DND-41 (cell line): ENCODE measurements at regions not wholly inside any gene's neighbourhood (a gene's known extent, or its start where the extent isn't known, plus 50 kb on each side); places are given as distances from the start of the nearest gene placed in this dataset.

Source experiments
- ATAC-seq: fragments of 200-7000 bp; cut with Tn5 transposase; 3 replicates; pipeline ENCODE4 v1.9.1; 2021; ENCODE audit warnings: low read depth; ENCODE audit not compliant: insufficient read depth
- DNase-seq: peaks from one replicate; pipeline ENCODE4 v3.0.0-alpha.2; 2020
- H2AFZ ChIP-seq: 2 replicates; pipeline ENCODE4 v1.6.0; 2012; ENCODE audit warnings: low read depth, low read length
- H3K27ac ChIP-seq: 2 replicates; pipeline ENCODE4 v1.5.1; 2012; ENCODE audit warnings: low read length, inconsistent platforms
- H3K27me3 ChIP-seq: fragments of 200-600 bp; sonication (generic); 2 replicates; pipeline ENCODE4 v1.6.0; 2012; ENCODE audit warnings: low read length, mild to moderate bottlenecking, inconsistent platforms; ENCODE audit not compliant: insufficient read depth, poor library complexity
- H3K36me3 ChIP-seq: 2 replicates; pipeline ENCODE4 v1.5.1; 2012; ENCODE audit warnings: low read length, inconsistent platforms; ENCODE audit not compliant: insufficient read depth
- H3K4me1 ChIP-seq: 2 replicates; pipeline ENCODE4 v1.5.1; 2012; ENCODE audit warnings: mild to moderate bottlenecking, low read length; ENCODE audit not compliant: insufficient read depth
- H3K4me2 ChIP-seq: 2 replicates; pipeline ENCODE4 v1.6.0; 2012; ENCODE audit warnings: mild to moderate bottlenecking, moderate library complexity, low read length, inconsistent platforms; ENCODE audit not compliant: insufficient read depth
- H3K4me3 ChIP-seq, 2 experiments: fragments of 200-600 bp in 1 of 2; shearing (Covaris generic) in 1 of 2; 2 replicates each; pipeline ENCODE4 v1.5.1; 2012 to 2016; ENCODE audit warnings: inconsistent platforms in 2 of 2, low read length in 2 of 2, mild to moderate bottlenecking in 2 of 2, low read depth in 1 of 2, moderate library complexity in 1 of 2
- H3K79me2 ChIP-seq: 2 replicates; pipeline ENCODE4 v1.6.0; 2012; ENCODE audit warnings: low read length, inconsistent platforms; ENCODE audit not compliant: insufficient read depth
- H3K9ac ChIP-seq: 2 replicates; pipeline ENCODE4 v1.6.0; 2012; ENCODE audit warnings: low read depth, mild to moderate bottlenecking, inconsistent platforms, low read length, moderate library complexity
- H3K9me3 ChIP-seq: 2 replicates; pipeline ENCODE4 v1.5.1; 2012; ENCODE audit warnings: low read length, moderate library complexity, mild to moderate bottlenecking, inconsistent platforms; ENCODE audit not compliant: insufficient read depth, severe bottlenecking
- H4K20me1 ChIP-seq: 2 replicates; pipeline ENCODE4 v1.6.0; 2012; ENCODE audit warnings: low read length; ENCODE audit not compliant: insufficient read depth
- CTCF ChIP-seq: IDR thresholded peaks from 2 replicates; pipeline ENCODE4 v1.5.1; 2012; ENCODE audit warnings: borderline replicate concordance, low read length, moderate library complexity, mild to moderate bottlenecking; ENCODE audit not compliant: poor library complexity, severe bottlenecking; ENCODE audit errors: extremely low read depth
- EZH2 ChIP-seq: IDR thresholded peaks from 3 replicates; pipeline ENCODE4 v1.6.1; 2012; ENCODE audit warnings: borderline replicate concordance, low read depth, mild to moderate bottlenecking, moderate library complexity, low read length, inconsistent platforms; ENCODE audit not compliant: severe bottlenecking

DNA sequence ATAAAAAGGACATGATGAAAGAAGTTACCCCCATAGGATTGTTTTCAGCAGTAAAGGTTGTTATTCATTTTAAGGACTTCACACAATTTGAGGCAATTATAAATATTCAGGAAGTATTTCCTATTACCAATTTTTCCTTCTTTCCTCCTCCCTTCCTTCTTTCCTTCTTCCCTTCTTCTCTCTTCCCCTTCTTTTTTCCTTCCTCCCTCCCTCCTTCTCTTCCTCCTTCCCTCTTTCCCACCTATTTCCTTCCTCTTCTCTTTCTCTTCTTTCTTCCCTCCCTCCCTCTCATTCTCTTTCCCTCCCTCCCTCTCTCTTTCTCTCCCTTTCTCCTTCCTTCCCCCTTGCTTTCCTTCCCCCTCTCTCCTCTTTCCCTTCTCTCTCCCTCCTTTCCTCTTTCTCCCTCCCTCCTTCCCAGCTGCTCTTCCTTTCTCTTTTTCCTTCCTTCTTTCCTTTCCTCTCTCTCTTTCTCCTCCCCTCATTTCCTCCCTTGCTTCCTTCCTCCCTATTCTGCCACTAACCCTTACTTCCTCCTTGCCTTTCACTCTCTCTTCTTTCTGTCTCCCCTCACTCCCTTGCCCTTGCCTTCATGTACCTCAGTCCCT is 105.1 kb downstream of the ADRB2 start:
- no peaks in the 10 kb centered on the region for H3K4me1 ChIP-seq

GRCh38 chr5:148932355-148932935 is 106.0 kb downstream of the ADRB2 start:
- TF ChIP-seq CTCF (no peak), EZH2 (no peak)

More for the DNA sequence above, 105.1 kb downstream of the ADRB2 start:
- no peaks in the 10 kb centered on the region for H3K9me3 ChIP-seq
- no peak overlapping the region for H3K9ac ChIP-seq
- H3K4me3 ChIP-seq: no peak overlapping the region
- H3K36me3 ChIP-seq: no peaks in the 10 kb centered on the region
- no peak overlapping the region for H3K27ac ChIP-seq
- H4K20me1 ChIP-seq: no peaks in the 10 kb centered on the region
- DNase-seq (no peak), ATAC-seq (no peak)
- H3K4me2 ChIP-seq: no peak overlapping the region
- no peaks in the 10 kb centered on the region for H3K79me2 ChIP-seq
- H3K27me3 ChIP-seq: peaks cover 4% of the 10 kb centered on the region
- H2AFZ ChIP-seq: no peak overlapping the region
- TF ChIP-seq EZH2: no peak
- no peak for TF ChIP-seq CTCF

GRCh38 chr5:148933903-148934432 is 107.6 kb downstream of the ADRB2 start:
- H3K9ac ChIP-seq: no peak overlapping the region
- H3K27me3 ChIP-seq: peaks cover 4% of the 10 kb centered on the region
- H3K4me1 ChIP-seq: no peaks in the 10 kb centered on the region
- H3K27ac ChIP-seq: no peak overlapping the region
- H3K79me2 ChIP-seq: no peaks in the 10 kb centered on the region
- H4K20me1 ChIP-seq: no peaks in the 10 kb centered on the region
- no peak overlapping the region for H2AFZ ChIP-seq
- TF ChIP-seq CTCF (no peak), EZH2 (no peak)
- H3K4me2 ChIP-seq: no peak overlapping the region
- no peaks in the 10 kb centered on the region for H3K9me3 ChIP-seq
- ATAC-seq: no peak
- no peak for DNase-seq
- no peak overlapping the region for H3K4me3 ChIP-seq
- no peaks in the 10 kb centered on the region for H3K36me3 ChIP-seq

More at GRCh38 chr5:148932355-148932935, 106.0 kb downstream of the ADRB2 start:
- Histone ChIP-seq H3K9ac (no peak overlapping the region), H3K9me3 (no peaks in the 10 kb centered on the region), H3K27me3 (peaks cover 4% of the 10 kb centered on the region), H3K79me2 (no peaks in the 10 kb centered on the region), H3K4me3 (no peak overlapping the region), H4K20me1 (no peaks in the 10 kb centered on the region), H2AFZ (no peak overlapping the region), H3K36me3 (no peaks in the 10 kb centered on the region), H3K27ac (no peak overlapping the region), H3K4me2 (no peak overlapping the region), H3K4me1 (no peaks in the 10 kb centered on the region)
- DNase-seq (no peak), ATAC-seq (no peak)
